ENCODE measurements at regions not wholly inside any gene's neighbourhood (a gene's known extent, or its start where the extent isn't known, plus 50 kb on each side); places are given as distances from the start of the nearest gene placed in this dataset.

DNA sequence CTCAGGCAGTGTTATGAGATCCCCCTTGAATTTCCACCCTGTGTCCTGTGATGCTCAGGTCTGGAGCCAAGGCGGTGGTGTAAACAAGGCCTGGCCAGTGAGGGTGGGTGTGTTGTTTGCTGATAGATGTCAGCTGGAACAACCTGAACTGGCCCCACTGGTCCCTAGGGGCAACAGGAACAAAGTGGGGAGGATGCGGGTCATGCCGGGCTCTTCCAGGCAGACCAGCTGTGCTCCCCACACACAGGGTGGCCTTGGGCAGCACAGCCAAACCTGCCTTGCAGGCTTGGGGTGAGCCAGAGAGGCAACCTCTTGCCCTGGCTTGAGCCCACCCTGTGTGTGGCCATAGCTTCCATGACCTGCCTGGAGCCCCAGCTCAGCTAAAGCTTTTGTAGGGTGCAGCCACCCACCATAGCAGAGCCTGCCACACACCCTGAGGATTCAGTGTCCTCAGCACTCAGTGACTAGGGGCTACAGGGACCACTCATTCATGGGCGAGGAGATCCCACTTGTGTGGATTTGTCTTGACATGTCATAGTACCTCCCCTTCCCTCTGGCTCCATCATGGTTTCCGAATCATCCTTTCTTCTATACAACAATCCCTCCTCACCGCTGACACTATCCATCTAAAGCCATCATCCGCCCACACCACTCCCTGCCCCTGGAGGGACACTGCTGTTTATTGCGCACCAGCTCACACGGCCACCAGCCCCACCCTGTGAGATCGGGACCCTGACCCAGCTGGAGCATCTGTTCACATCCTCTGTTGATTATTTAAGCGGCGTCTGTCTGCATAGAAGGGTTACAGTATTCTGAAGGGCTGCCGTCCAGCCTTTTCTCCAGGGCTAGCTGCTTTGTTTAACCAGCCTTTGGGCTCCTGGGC lies 268.8 kb downstream of the CYP26B1 start:
- H3K9me3 ChIP-seq (ENCODE audit: control insufficient read depth, low read length): no peaks in the 10 kb centered on the region
- H3K27me3 ChIP-seq (ENCODE audit: control insufficient read depth in 1 of 2, insufficient read depth in 2 of 2, low read length in 1 of 2): no peaks in the 10 kb centered on the region
- no peak overlapping the region for H3K4me3 ChIP-seq (ENCODE audit: low read length in 2 of 2)
- no peak overlapping the region for H3K27ac ChIP-seq (ENCODE audit: low read depth in 1 of 2, low read length in 2 of 2)
- DNase-seq (no peak), ATAC-seq (ENCODE audit: low FRiP score) (no peak)
- H3K4me1 ChIP-seq (ENCODE audit: control insufficient read depth in 1 of 2, insufficient read depth in 2 of 2, low read length in 2 of 2): peaks cover 0 to 5% of the 10 kb centered on the region in 2 donors
- WGBS, 2 donors: 92 to 96% methylated on average over 13 of the region's 13 CpGs
- intact Hi-C loops (cut with DNase I): no loop called here
- H3K36me3 ChIP-seq (ENCODE audit: control insufficient read depth in 1 of 2, insufficient read depth in 2 of 2, low read length in 1 of 2): no peaks in the 10 kb centered on the region

DNA sequence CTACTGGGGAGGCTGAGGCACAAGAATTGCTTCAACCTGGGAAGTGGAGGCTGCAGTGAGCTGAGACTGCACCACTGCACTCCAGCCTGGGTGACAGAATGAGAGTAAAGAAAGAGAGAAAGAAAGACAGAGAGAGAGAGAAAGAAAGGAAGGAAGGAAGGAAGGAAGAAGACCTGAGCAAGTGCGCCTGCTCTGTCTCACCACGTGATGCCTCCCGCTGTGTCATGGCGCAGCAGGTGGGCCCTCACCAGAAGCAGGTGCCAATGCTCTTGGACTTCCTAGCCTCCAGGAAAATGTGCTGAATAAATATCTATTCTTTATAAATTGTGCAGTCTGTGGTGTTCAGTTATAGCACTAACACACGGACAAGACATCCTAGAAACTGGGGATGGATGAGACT lies 270.0 kb downstream of the CYP26B1 start:
- 97% methylated on average over 5 of the region's 5 CpGs for WGBS, 2 donors
- DNase-seq: no peak

DNA sequence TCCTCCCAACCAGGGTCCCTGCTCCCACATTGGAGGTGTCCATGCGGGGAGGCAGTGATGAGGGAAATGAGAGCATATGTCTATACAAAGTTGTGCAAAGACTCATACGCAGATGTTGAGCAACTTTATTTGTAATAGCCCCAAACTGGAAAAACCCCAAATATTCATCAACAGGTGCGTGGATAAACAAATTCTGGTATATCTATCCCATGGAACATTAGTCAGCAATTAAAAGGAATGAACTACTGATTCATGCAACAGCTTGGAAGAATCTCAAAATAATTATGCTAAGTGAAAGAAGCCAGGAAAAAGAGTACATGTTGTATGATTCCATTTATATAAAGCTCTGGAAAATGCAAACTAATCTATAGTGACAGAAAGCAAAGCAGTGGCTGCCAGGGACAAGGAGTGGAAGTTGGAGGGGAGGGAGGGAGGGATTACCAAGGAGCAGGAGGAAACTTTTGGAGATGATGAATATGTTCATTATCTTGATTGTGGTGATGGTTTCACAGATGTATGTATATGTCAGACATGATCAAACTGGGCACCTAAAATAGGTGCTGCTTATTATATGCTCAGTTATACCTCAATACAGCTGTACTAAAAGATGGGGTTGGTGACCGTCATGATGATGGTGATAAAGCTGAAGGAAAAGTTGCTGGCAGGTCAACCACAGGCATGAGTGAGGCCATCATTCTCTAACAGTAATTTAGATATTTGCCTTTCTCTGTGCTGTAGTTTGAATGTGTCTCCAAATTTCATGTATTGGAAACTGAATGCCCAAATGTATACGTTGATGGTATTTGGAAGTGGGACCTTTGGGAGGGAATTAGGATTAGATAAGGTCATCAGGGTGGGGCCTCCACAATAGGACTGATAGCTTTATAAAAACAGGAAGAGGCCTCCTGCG lies 270.9 kb downstream of the CYP26B1 start:
- no peak for DNase-seq
- Histone ChIP-seq H3K9me3 (ENCODE audit: control insufficient read depth, low read length) (no peaks in the 10 kb centered on the region), H3K27ac (ENCODE audit: low read depth in 1 of 2, low read length in 2 of 2) (no peak overlapping the region), H3K4me3 (ENCODE audit: low read length in 2 of 2) (no peak overlapping the region), H3K4me1 (ENCODE audit: control insufficient read depth in 1 of 2, insufficient read depth in 2 of 2, low read length in 2 of 2) (peaks cover 0 to 5% of the 10 kb centered on the region in 2 donors), H3K36me3 (ENCODE audit: control insufficient read depth in 1 of 2, insufficient read depth in 2 of 2, low read length in 1 of 2) (no peaks in the 10 kb centered on the region), H3K27me3 (ENCODE audit: control insufficient read depth in 1 of 2, insufficient read depth in 2 of 2, low read length in 1 of 2) (no peaks in the 10 kb centered on the region)
- intact Hi-C loops (cut with DNase I): no loop called here
- no peak for ATAC-seq (ENCODE audit: low FRiP score)
- WGBS, 2 donors: 96 to 97% methylated on average over 6 of the region's 6 CpGs

More for the DNA sequence above, 270.0 kb downstream of the CYP26B1 start:
- Histone ChIP-seq H3K27ac (ENCODE audit: low read depth in 1 of 2, low read length in 2 of 2) (no peak overlapping the region), H3K27me3 (ENCODE audit: control insufficient read depth in 1 of 2, insufficient read depth in 2 of 2, low read length in 1 of 2) (no peaks in the 10 kb centered on the region), H3K4me1 (ENCODE audit: control insufficient read depth in 1 of 2, insufficient read depth in 2 of 2, low read length in 2 of 2) (peaks cover 0 to 5% of the 10 kb centered on the region in 2 donors), H3K9me3 (ENCODE audit: control insufficient read depth, low read length) (no peaks in the 10 kb centered on the region), H3K4me3 (ENCODE audit: low read length in 2 of 2) (no peak overlapping the region), H3K36me3 (ENCODE audit: control insufficient read depth in 1 of 2, insufficient read depth in 2 of 2, low read length in 1 of 2) (no peaks in the 10 kb centered on the region)
- intact Hi-C loops (cut with DNase I): no loop called here
- no peak for ATAC-seq (ENCODE audit: low FRiP score)

DNA sequence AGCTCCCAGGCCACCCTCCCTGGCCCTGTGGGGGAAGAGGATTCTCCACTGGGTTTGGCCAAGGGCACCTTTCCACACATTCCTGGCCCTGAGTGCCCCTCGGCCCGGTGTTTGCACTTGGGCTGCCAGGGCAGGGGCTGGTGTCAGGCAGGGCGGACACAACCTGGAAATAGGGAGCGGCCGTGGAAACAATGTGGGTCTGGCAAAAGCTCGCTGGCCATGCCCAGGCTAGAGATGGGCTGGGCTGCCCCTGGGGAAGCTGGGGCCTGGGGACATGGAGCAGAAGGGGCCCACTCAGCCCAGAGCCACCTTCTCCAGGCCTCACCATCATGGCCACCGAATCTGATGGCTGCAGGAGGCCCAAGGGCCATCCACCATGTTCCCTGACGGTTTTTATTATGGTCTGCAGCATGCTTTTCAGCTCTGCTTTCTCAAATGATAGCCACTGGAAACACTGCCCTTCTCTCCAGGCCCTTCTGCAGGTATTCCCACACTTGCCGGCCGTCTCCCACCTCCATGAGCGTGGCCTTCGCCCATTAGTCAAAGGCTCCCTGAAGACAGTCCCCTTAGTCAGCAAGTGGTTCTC lies 275.1 kb downstream of the CYP26B1 start:
- Histone ChIP-seq H3K9me3 (ENCODE audit: control insufficient read depth, low read length) (no peaks in the 10 kb centered on the region), H3K27me3 (ENCODE audit: control insufficient read depth in 1 of 2, insufficient read depth in 2 of 2, low read length in 1 of 2) (no peaks in the 10 kb centered on the region), H3K4me1 (ENCODE audit: control insufficient read depth in 1 of 2, insufficient read depth in 2 of 2, low read length in 2 of 2) (no peaks in the 10 kb centered on the region), H3K36me3 (ENCODE audit: control insufficient read depth in 1 of 2, insufficient read depth in 2 of 2, low read length in 1 of 2) (no peaks in the 10 kb centered on the region), H3K27ac (ENCODE audit: low read depth in 1 of 2, low read length in 2 of 2) (no peak overlapping the region), H3K4me3 (ENCODE audit: low read length in 2 of 2) (no peak overlapping the region)
- WGBS, 2 donors: 92 to 99% methylated on average over 12 of the region's 12 CpGs
- DNase-seq (no peak), ATAC-seq (ENCODE audit: low FRiP score) (no peak)
- intact Hi-C loops (cut with DNase I): no loop called here

DNA sequence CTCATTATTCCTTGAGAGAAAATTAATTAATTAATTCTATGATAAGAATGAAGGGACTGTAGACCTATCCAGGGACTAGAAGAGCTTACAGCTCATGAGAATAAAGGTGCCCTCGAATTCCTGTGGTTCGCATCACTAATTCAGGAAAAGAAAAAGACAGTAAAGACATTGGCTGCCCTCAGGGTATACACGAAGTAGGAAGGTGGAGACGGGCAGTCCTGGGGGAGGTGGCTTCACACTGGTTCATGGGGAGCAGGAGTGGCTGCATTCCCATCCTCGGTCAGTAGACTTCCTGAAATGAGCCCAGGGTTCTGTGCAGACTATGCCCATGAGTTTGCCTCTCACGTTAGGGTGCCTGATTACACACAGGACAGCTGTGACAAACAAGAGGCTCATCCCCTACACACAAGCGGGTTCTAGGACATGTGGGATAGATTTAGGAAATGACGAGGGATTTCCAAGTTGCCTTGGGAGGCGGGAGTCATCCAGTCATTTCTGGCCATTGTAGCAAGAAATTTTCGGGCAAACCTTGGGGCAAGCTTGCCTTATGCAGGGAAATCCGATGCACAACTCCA lies 282.2 kb downstream of the CYP26B1 start:
- no peak for DNase-seq
- H3K27me3 ChIP-seq (ENCODE audit: control insufficient read depth in 1 of 2, insufficient read depth in 2 of 2, low read length in 1 of 2): no peaks in the 10 kb centered on the region
- H3K36me3 ChIP-seq (ENCODE audit: control insufficient read depth in 1 of 2, insufficient read depth in 2 of 2, low read length in 1 of 2): no peaks in the 10 kb centered on the region
- no peak for ATAC-seq (ENCODE audit: low FRiP score)
- 86 to 94% methylated on average over 11 of the region's 11 CpGs for WGBS, 2 donors
- H3K27ac ChIP-seq (ENCODE audit: low read depth in 1 of 2, low read length in 2 of 2): no peak overlapping the region
- H3K4me3 ChIP-seq (ENCODE audit: low read length in 2 of 2): no peak overlapping the region
- intact Hi-C loops (cut with DNase I): no loop called here
- H3K9me3 ChIP-seq (ENCODE audit: control insufficient read depth, low read length): no peaks in the 10 kb centered on the region
- no peaks in the 10 kb centered on the region for H3K4me1 ChIP-seq (ENCODE audit: control insufficient read depth in 1 of 2, insufficient read depth in 2 of 2, low read length in 2 of 2)

DNA sequence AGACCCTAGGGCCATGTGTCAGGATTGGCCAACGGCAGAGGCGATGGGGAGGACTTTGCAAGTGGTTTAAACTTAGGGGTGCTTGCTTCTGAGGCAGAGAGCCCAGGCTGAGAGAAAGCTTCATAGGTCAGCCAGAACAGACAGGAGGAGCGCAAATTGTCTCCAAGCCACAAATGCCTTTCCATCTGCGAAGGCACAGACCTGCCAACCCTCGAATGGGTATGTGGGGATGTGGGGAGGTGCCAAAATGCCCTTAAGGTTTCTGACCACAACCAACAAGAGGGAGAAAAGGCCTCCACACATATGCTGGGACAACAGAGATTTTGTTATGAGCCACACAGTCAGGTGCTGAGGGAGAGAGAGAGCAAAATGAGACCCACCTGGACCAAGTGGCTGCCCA lies 283.6 kb downstream of the CYP26B1 start:
- ATAC-seq (ENCODE audit: low FRiP score) (no peak), DNase-seq (no peak)
- Histone ChIP-seq H3K27me3 (ENCODE audit: control insufficient read depth in 1 of 2, insufficient read depth in 2 of 2, low read length in 1 of 2) (no peaks in the 10 kb centered on the region), H3K4me1 (ENCODE audit: control insufficient read depth in 1 of 2, insufficient read depth in 2 of 2, low read length in 2 of 2) (no peaks in the 10 kb centered on the region), H3K27ac (ENCODE audit: low read depth in 1 of 2, low read length in 2 of 2) (no peak overlapping the region), H3K36me3 (ENCODE audit: control insufficient read depth in 1 of 2, insufficient read depth in 2 of 2, low read length in 1 of 2) (no peaks in the 10 kb centered on the region), H3K4me3 (ENCODE audit: low read length in 2 of 2) (no peak overlapping the region), H3K9me3 (ENCODE audit: control insufficient read depth, low read length) (no peaks in the 10 kb centered on the region)
- intact Hi-C loops (cut with DNase I): no loop called here
- 93 to 95% methylated on average over 5 of the region's 5 CpGs for WGBS, 2 donors

DNA sequence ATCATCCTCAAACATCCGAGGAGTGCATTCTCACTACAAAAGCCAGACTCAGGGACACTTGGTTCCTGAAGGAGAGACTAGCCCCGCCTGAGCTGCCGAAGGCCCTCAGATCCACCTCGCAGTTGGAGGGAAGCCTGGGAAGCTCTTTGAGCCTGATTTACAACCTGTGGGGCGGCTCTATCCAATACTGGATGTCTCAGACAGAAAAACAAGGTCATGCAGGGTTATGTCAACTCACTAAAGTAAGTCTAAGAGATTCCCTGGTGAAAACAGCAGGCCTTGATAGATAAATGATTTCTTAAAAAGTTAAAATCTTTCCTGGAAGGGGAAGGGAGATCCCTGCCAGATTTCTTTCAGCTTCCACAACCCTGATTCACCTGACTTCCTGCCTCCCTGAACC lies 284.3 kb downstream of the CYP26B1 start:
- no peak overlapping the region for H3K27ac ChIP-seq (ENCODE audit: low read depth in 1 of 2, low read length in 2 of 2)

DNA sequence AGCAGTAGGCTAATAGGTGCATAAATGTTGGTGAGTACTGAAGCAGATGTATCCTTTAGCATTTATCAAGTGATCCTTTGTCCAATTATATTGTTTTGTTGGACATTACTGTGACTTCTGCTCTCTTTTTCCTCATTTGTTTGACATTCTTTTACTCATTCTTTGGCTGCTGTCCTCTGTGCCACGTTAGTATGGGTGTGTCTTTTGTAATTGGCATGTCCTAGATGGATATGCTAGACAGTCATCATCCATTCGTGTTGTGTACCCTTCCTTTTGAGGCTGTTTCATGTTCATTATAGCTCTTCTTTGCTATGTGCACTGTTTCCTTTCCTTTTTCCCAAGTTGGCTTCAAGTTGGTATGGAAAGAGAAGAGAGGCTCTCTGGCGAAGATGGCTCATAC lies 284.7 kb downstream of the CYP26B1 start:
- DNase-seq: no peak
- no peak for ATAC-seq (ENCODE audit: low FRiP score)
- WGBS, 2 donors: 66 to 67% methylated on average over 3 of the region's 3 CpGs
- no peaks in the 10 kb centered on the region for H3K36me3 ChIP-seq (ENCODE audit: control insufficient read depth in 1 of 2, insufficient read depth in 2 of 2, low read length in 1 of 2)
- no peaks in the 10 kb centered on the region for H3K4me1 ChIP-seq (ENCODE audit: control insufficient read depth in 1 of 2, insufficient read depth in 2 of 2, low read length in 2 of 2)
- intact Hi-C loops (cut with DNase I): no loop called here
- no peak overlapping the region for H3K4me3 ChIP-seq (ENCODE audit: low read length in 2 of 2)
- no peak overlapping the region for H3K27ac ChIP-seq (ENCODE audit: low read depth in 1 of 2, low read length in 2 of 2)
- no peaks in the 10 kb centered on the region for H3K27me3 ChIP-seq (ENCODE audit: control insufficient read depth in 1 of 2, insufficient read depth in 2 of 2, low read length in 1 of 2)
- H3K9me3 ChIP-seq (ENCODE audit: control insufficient read depth, low read length): no peaks in the 10 kb centered on the region

More for the DNA sequence above, 284.3 kb downstream of the CYP26B1 start:
- Histone ChIP-seq H3K4me1 (ENCODE audit: control insufficient read depth in 1 of 2, insufficient read depth in 2 of 2, low read length in 2 of 2) (no peaks in the 10 kb centered on the region), H3K36me3 (ENCODE audit: control insufficient read depth in 1 of 2, insufficient read depth in 2 of 2, low read length in 1 of 2) (no peaks in the 10 kb centered on the region), H3K9me3 (ENCODE audit: control insufficient read depth, low read length) (no peaks in the 10 kb centered on the region), H3K4me3 (ENCODE audit: low read length in 2 of 2) (no peak overlapping the region), H3K27me3 (ENCODE audit: control insufficient read depth in 1 of 2, insufficient read depth in 2 of 2, low read length in 1 of 2) (no peaks in the 10 kb centered on the region)
- intact Hi-C loops (cut with DNase I): no loop called here
- DNase-seq: no peak
- ATAC-seq (ENCODE audit: low FRiP score): no peak
- WGBS, 2 donors: 90 to 92% methylated on average over 5 of the region's 5 CpGs
